Fibroblast of skin of scalp (primary cell): ENCODE measurements at regions not wholly inside any gene's neighbourhood (a gene's known extent, or its start where the extent isn't known, plus 50 kb on each side); places are given as distances from the start of the nearest gene placed in this dataset.
"Not testable (repeated sequence)": the region's sequence is repeated elsewhere in the genome, so short reads cannot be mapped to it uniquely, and the experiment has no call there.

Source experiments
- DNase-seq: peaks from one replicate; pipeline ENCODE4 v3.0.0-alpha.2; 2013

- peak; percentile 46 for DNase-seq
Measured at GRCh38 chr9:71587576-71588362, 180.5 kb downstream of the CEMIP2 start.

DNA sequence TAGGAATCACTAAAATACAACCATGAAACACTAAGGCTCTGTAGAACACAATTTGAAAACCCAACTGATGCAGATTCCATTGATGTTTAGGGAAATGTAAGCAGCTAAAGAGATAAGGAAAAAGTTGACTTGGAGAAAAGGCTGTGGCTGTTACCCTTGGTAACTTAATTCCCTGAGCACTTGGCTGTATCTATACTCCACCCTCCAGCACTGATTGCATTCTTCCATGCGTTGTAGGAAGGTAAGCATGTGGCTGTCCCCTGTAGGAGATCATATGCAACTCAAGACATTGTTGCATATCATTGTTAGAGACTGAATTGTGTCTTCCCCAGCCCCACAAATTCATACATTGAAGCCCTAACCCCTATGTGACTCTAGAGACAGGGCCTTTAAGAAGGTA is 184.5 kb downstream of the CEMIP2 start:
- no peak for DNase-seq

GRCh38 chr9:71582347-71582746 is 186.0 kb downstream of the CEMIP2 start:
- DNase-seq = no peak

DNA sequence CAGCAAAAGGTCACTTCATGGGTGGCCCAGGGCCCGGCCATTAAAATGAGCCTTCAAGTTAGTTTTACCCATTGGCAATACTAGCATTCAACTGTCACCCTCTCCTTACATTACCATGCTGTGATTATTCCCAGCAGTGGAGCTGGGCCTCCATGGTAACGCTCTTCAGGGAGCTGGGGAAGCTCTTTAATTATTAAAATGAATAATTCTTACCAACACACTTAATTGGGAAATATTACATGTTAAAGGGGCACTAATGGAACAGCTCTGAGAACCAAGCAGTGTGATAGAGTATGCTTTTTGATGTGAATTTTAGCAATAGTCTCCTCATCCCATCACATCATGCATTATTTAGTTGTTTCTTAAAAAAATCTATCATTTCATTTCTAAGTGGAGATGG is 187.2 kb downstream of the CEMIP2 start:
- no peak for DNase-seq

- no peak for DNase-seq
Measured at GRCh38 chr9:71571186-71571585, 197.1 kb downstream of the CEMIP2 start.

DNA sequence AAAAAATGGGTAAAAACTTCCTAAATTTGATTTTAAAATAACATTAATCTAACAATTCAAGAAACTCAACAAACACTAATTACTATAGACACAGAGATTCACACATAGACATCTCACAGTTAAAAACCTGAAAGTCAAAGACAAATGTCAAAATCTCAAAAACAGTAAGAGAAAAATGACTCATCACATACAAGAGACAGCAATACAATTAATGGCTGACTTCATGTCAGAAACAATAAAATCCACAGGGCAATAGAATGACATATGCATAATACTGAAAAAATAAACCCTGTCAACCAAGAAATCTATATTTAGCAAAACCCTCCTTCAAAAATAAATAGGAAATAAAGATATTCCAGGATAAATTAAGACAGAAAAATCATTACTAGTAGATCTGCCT is 200.4 kb downstream of the CEMIP2 start:
- no peak for DNase-seq

DNA sequence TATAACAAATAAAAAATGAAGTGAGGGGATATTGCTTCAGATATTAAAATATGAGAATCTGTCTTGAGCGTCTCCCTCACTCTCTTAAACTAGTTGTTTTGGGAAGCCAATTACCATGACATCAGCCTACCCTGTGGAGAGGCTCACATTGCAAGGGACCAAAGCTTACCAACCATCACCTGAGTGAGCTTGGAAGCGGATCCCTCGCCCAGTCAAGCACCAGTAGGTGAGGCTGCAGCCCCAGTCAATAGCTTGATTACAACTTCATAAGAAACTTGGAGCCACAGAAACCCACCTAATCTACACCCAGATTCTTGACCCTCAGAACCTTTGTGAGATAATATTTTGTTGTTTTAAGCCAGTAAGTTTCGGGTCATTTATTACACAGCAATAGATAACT is 206.2 kb downstream of the CEMIP2 start:
- no peak for DNase-seq

DNA sequence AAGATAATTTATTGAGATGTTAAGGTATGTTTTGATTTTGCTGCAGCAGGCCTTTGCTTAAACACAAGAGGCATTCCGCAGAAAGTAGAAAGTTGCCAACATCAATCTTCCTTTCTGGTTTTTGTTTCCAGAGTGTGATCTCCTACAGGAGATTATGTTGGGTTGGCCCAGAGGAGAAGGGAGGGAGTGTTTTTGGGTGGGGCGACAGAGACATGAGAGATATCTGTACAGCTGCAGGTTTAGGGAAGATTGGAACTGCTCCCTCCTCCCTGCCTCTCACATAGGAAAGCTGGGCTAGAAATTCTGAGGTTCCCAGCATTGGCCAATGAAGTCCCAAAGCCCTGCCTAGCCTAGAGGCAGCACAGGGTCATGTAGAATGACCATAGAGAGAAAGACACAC is 211.0 kb downstream of the CEMIP2 start:
- no peak for DNase-seq

GRCh38 chr9:71552480-71552879 is 215.8 kb downstream of the CEMIP2 start:
- no peak for DNase-seq

- DNase-seq = no peak
Measured at GRCh38 chr9:71549023-71549422, 219.3 kb downstream of the CEMIP2 start.

- no peak for DNase-seq
Measured at GRCh38 chr9:71544464-71544863, 223.8 kb downstream of the CEMIP2 start.

DNA sequence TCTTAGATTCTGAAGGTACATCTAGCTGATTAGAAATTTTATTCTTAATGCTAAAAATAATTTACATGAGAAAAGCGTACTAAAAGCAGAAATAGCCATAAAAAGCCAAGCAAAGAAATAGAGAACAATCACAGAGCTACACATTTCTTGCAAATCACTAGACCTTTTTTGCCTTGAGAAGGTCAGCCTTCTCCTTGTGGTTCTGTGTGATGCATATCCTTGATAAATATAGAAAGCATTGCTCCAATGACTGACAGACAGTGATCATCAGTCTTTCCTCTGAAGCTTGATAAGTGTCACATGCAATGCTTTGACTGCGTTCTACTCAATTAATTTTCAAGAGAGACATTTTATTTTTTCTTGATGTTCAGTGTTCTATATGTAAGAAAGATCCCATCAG is 226.9 kb downstream of the CEMIP2 start:
- DNase-seq = no peak

DNA sequence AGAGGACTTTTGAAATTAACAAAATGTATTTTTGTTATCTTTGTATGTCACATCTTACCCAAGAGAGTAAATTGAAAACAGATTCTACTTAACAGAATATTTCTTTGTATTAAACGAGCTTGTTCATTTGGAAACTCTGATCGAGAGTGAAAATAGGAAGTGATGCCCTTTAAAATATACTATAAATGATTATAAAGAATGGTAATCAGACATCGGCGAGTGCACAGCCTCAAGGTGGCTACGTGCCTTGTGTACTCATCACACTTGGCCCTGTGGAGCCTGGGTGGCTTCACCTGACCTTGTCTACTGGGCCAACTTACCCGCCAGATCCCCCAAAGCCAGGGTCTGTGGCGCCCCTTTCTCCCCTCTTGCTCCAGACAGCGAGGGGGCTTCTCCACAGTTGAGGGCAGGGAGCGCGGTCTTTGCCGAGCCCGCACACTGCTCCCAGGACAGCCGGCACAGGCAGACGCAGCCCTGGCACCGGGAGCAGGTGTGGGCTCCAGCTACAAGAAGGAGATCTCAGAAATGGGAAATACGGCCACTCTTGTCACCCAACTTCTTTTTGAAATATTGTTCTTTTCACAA is 243.2 kb downstream of the CEMIP2 start:
- no peak for DNase-seq

DNA sequence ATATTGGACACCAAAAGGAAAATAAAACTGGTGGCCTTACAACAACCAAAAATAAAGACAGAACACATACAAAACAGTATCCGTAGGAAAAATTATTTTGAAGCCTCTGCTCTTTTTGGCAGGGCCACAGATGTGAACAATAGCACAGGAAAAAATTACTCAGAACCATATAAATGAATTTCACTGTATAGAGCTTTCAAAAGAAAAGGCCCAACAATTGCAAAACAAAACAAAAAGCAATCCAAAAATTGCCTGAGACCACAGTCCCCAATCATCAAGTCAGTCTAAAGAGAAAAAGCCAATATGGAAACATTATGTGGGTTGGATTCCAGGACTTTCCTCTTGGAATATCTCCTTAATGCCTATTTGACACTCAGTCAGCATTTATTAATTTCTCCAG is 243.8 kb downstream of the CEMIP2 start:
- no peak for DNase-seq

DNA sequence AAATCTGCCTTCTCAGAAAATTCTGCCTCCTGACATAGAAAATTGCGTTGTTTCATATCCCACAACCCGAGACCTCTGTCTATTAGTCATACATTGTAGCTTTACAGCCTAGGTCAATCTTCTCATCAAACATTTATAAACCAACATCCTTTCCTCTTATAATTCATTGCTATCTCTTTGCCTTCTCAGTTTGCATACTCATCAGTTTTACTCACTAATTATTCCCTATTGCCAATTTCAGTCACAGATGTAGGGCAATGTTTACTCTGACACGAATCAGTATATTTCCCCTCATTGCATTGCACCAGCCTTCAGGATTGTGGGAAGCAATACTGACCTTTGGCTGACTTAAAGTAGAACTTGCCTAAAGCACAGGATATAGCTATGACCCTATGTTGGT is 247.2 kb downstream of the CEMIP2 start:
- DNase-seq = no peak

DNA sequence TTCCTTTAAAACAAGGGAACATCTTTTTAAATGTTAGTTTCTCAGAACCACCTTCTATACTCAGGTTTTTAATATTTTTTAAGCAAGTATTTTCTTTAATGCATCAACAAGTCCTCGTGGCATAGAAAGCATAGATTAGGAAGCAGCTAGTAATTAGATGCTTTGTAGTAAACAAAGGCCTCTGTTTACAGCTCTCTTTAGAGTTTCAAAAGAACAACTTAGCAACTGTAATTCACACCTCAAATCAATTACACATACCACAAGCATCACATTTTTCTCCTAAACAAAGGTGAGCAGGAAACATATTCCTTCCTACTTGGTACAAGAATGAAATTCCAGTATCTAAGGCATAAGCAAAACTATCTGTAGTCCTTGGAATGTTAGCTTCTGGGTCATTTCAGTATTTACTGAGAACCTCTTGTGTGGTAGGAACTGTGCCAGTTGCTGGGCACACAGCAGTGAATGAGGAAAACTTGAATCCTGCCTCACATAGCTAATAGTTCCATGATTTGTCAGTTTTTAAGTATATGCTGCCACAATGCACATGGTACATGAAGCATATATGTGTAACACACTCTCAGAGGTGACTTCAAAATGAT is 249.1 kb downstream of the CEMIP2 start:
- no peak for DNase-seq

DNA sequence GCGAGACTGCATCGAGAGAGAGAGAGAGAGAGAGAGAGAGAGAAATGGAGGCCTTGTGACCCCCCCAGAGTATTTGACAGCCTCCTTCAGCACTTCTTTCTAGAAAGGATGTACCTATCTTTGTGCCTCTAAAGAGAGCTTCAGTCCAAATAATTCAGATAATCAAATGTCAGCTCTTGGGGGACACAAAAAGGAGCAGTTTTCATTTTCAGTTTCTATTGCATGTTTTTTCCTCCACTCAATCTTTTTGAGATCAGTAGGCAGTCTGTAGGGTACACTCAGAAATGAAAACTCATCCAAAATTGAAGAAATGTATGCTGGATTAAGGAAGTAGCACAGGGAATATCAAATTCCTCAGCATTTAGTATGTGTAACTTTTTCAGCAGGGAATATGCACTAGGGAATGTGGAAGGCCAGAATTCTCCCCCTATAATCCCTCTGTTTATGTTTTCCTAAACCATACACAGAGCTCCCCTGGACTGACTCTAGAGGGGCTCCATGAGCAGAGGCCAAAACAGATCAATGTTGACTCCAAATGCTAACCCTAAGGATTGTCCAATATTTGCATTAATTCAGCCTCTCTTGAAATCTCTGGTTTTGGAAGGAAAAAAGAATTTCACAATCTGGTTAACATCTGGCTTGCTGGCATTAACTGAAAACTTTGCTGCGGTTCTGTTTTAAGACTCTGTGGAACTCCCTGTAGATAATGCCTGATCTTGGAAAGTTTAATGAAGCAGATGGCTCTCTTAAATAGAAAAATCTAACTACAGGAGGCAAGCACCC is 250.1 kb downstream of the CEMIP2 start:
- peak; percentile 2 for DNase-seq

- DNase-seq = no peak
Measured at GRCh38 chr9:71515626-71516025, 252.7 kb downstream of the CEMIP2 start.

- DNase-seq = no peak
Measured at GRCh38 chr9:71515107-71515506, 253.2 kb downstream of the CEMIP2 start.

DNA sequence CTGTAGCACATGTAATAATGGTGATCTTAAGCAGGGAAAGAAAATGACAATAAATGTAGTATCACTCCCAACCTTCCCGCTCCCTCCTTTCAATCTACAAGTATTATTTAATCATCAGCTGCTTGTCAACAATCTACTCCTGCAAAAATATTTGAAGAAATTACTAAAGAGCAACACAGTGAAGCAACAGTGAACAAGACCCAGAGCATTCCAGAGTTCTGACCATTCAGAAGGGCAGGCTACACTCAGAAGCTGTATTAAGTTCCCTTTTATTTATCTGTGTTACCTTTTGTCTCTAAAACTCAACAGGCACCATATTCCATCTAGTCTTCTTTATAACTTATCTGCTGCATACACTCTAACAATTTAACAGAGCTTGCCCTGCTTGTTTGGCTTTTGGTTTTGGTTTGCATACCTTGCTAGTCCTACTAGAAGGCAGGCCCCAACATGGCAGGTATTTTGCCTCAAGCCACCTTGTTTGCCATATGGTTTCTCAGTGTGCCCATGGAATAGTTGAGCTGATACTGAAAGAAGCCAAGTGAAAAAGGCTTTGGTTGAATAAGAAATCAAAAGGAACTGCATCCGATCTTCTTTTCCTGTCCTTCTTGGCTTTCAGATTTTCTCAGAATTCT is 253.9 kb downstream of the CEMIP2 start:
- no peak for DNase-seq

- DNase-seq = peak; percentile 2
Measured at GRCh38 chr9:71509054-71509453, 259.3 kb downstream of the CEMIP2 start.

DNA sequence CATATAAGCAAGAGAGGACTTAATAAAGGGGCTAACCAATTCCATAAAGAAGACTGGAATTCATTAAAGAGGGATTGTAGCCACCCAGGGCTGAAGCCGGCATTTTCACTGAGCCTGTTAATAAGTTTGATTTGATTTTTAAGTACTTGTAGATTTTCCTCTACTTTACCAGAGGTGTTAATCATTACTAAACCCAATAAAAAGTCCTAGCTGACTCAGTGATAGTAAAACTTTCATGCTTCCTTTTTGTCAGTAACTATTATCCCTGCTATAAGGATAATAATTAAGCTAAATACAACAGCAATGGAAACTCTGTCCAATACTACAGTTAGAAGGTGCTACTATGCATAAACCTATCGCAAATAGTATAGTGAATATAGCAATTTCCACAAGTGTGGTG is 260.2 kb downstream of the CEMIP2 start:
- DNase-seq = not testable (repeated sequence)

- DNase-seq = peak; percentile 31
Measured at GRCh38 chr9:71506821-71507220, 261.5 kb downstream of the CEMIP2 start.
